NCI-H2171 (cell line): ENCODE measurements at regions not wholly inside any gene's neighbourhood (a gene's known extent, or its start where the extent isn't known, plus 50 kb on each side); places are given as distances from the start of the nearest gene placed in this dataset.

Experiments used
- DNase-seq: peaks from one replicate; lab custom pipeline; 2025; lab: John Stamatoyannopoulos, UW

GRCh38 chr5:124309241-124309980 is 437.0 kb downstream of the ZNF608 start:
- DNase-seq: no peak

GRCh38 chr5:124303366-124303765 is 443.1 kb downstream of the ZNF608 start:
- no peak for DNase-seq

- DNase-seq: no peak
Observed at GRCh38 chr5:124302533-124302932, 443.9 kb downstream of the ZNF608 start.

GRCh38 chr5:124301850-124302249 is 444.6 kb downstream of the ZNF608 start:
- DNase-seq: no peak

- no peak for DNase-seq
Observed at GRCh38 chr5:124300815-124301621, 445.4 kb downstream of the ZNF608 start.

- DNase-seq: no peak
Observed at GRCh38 chr5:124297826-124298225, 448.6 kb downstream of the ZNF608 start.

GRCh38 chr5:124292322-124292855 is 454.1 kb downstream of the ZNF608 start:
- no peak for DNase-seq

GRCh38 chr5:124289641-124290311 is 456.7 kb downstream of the ZNF608 start:
- DNase-seq: no peak

- DNase-seq: no peak
Observed at GRCh38 chr5:124289130-124289529, 457.3 kb downstream of the ZNF608 start.

- DNase-seq: no peak
Observed at GRCh38 chr5:124287813-124288212, 458.6 kb downstream of the ZNF608 start.

GRCh38 chr5:124285733-124286132 is 460.7 kb downstream of the ZNF608 start:
- no peak for DNase-seq

- no peak for DNase-seq
Observed at GRCh38 chr5:124285071-124285470, 461.4 kb downstream of the ZNF608 start.

GRCh38 chr5:124283031-124283430 is 463.4 kb downstream of the ZNF608 start:
- DNase-seq: no peak

GRCh38 chr5:124280079-124280478 is 466.4 kb downstream of the ZNF608 start:
- no peak for DNase-seq

- DNase-seq: no peak
Observed at GRCh38 chr5:124279146-124279876, 467.1 kb downstream of the ZNF608 start.

- no peak for DNase-seq
Observed at GRCh38 chr5:124278636-124279035, 467.8 kb downstream of the ZNF608 start.

GRCh38 chr5:124277767-124278545 is 468.5 kb downstream of the ZNF608 start:
- no peak for DNase-seq

- DNase-seq: no peak
Observed at GRCh38 chr5:124276166-124276565, 470.3 kb downstream of the ZNF608 start.

GRCh38 chr5:124274949-124275348 is 471.5 kb downstream of the ZNF608 start:
- no peak for DNase-seq

- DNase-seq: no peak
Observed at GRCh38 chr5:124264499-124264898, 481.9 kb downstream of the ZNF608 start.
